Peyer's patch (tissue), 4 donors: ENCODE measurements at regions not wholly inside any gene's neighbourhood (a gene's known extent, or its start where the extent isn't known, plus 50 kb on each side); places are given as distances from the start of the nearest gene placed in this dataset.

Experiments used
- DNase-seq, 3 donors: peaks; one replicate each; pipeline ENCODE4 v3.0.0-alpha.2; 2017 to 2019
- H3K27ac ChIP-seq, 4 donors: fragments of 200-600 bp; sonication (generic); one replicate each; pipeline ENCODE4 v1.5.1; 2016 to 2019
- H3K27me3 ChIP-seq, 2 donors: fragments of 200-600 bp; sonication (generic); one replicate each; pipeline ENCODE4 v1.5.1; 2019
- H3K36me3 ChIP-seq, 3 donors: fragments of 200-600 bp; sonication (generic); one replicate each; pipeline ENCODE4 v1.5.1; 2016 to 2019
- H3K4me1 ChIP-seq, 4 donors: fragments of 200-600 bp; sonication (generic); one replicate each; pipeline ENCODE4 v1.5.1; 2016 to 2019
- H3K4me3 ChIP-seq, 4 donors: fragments of 200-600 bp; sonication (generic); 1 replicate in 3 of 4; 2 replicates in 1 of 4; pipeline ENCODE4 v1.5.1; 2016 to 2019; ENCODE audit warnings: mild to moderate bottlenecking in 1 of 4
- H3K9me3 ChIP-seq, 4 donors: fragments of 200-600 bp; sonication (generic); one replicate each; pipeline ENCODE4 v1.5.1; 2016 to 2019; ENCODE audit warnings: mild to moderate bottlenecking in 1 of 4
- POLR2A ChIP-seq, 2 donors: fragments of 450-650 bp; IDR thresholded peaks; one replicate each; pipeline ENCODE4 v1.5.1; 2017; ENCODE audit warnings: antibody characterized with exemption in 2 of 2, mild to moderate bottlenecking in 2 of 2, moderate library complexity in 2 of 2
- TF ChIP-seq, protein P1 (sequence below), 6 experiments: fragments of 450-650 bp in 4 of 6; fragments of 200-600 bp in 2 of 6; sonication (generic) in 1 of 6; IDR thresholded peaks; one replicate each; pipeline ENCODE4 v1.5.1; 2017 to 2019; ENCODE audit warnings: antibody characterized with exemption in 6 of 6, mild to moderate bottlenecking in 3 of 6, moderate library complexity in 1 of 6

DNA sequence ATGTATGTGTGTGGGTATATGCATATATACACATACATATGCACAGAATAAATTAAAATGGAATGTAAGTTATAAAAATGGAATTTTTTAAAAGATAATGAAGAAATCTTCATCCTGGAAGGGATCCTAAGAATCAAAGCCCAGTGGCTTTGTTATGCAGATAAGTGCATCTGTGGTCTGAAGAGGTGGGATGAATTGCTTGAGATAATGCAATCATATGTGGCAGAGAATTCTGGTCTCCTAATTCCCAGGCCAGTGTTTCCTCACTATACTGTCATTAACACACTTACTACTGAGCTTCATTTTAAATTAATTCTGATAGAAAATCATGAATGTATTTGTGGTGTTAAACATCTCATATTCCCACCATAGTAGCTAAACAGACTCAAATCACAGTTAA lies 86.7 kb upstream of the PRMT6 start:
- no peak for TF ChIP-seq POLR2A (IDR thresholded peaks at IDR 0.05)
- TF ChIP-seq, protein P1, sequence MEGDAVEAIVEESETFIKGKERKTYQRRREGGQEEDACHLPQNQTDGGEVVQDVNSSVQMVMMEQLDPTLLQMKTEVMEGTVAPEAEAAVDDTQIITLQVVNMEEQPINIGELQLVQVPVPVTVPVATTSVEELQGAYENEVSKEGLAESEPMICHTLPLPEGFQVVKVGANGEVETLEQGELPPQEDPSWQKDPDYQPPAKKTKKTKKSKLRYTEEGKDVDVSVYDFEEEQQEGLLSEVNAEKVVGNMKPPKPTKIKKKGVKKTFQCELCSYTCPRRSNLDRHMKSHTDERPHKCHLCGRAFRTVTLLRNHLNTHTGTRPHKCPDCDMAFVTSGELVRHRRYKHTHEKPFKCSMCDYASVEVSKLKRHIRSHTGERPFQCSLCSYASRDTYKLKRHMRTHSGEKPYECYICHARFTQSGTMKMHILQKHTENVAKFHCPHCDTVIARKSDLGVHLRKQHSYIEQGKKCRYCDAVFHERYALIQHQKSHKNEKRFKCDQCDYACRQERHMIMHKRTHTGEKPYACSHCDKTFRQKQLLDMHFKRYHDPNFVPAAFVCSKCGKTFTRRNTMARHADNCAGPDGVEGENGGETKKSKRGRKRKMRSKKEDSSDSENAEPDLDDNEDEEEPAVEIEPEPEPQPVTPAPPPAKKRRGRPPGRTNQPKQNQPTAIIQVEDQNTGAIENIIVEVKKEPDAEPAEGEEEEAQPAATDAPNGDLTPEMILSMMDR (IDR thresholded peaks at IDR 0.05) = no peak
- Histone ChIP-seq H3K4me3 (no peak overlapping the region), H3K4me1 (no peaks in the 10 kb centered on the region), H3K27me3 (no peaks in the 10 kb centered on the region), H3K27ac (no peak overlapping the region), H3K36me3 (no peaks in the 10 kb centered on the region), H3K9me3 (no peaks in the 10 kb centered on the region)
- DNase-seq = no peak

GRCh38 chr1:106972074-106972473 lies 84.4 kb upstream of the PRMT6 start:
- Histone ChIP-seq H3K27me3 (no peaks in the 10 kb centered on the region), H3K27ac (no peak overlapping the region), H3K4me3 (no peak overlapping the region), H3K9me3 (no peaks in the 10 kb centered on the region), H3K4me1 (no peaks in the 10 kb centered on the region), H3K36me3 (no peaks in the 10 kb centered on the region)
- TF ChIP-seq, protein P1 (IDR thresholded peaks at IDR 0.05) = no peak
- DNase-seq = no peak

- H3K4me3 ChIP-seq = no peak overlapping the region
- H3K27ac ChIP-seq = no peak overlapping the region
- H3K27me3 ChIP-seq = no peaks in the 10 kb centered on the region
- no peak for DNase-seq
- no peaks in the 10 kb centered on the region for H3K36me3 ChIP-seq
- H3K9me3 ChIP-seq = no peaks in the 10 kb centered on the region
- H3K4me1 ChIP-seq = no peaks in the 10 kb centered on the region
- TF ChIP-seq, protein P1 (IDR thresholded peaks at IDR 0.05) = no peak
- TF ChIP-seq POLR2A (IDR thresholded peaks at IDR 0.05) = no peak
Observed at GRCh38 chr1:106975944-106976343, 80.5 kb upstream of the PRMT6 start.

GRCh38 chr1:106978477-106979322 lies 77.8 kb upstream of the PRMT6 start:
- DNase-seq = no peak
- TF ChIP-seq, protein P1 (IDR thresholded peaks at IDR 0.05) = no peak
- TF ChIP-seq POLR2A (IDR thresholded peaks at IDR 0.05) = no peak
- Histone ChIP-seq H3K27me3 (no peaks in the 10 kb centered on the region), H3K9me3 (no peaks in the 10 kb centered on the region), H3K27ac (no peak overlapping the region), H3K4me1 (no peaks in the 10 kb centered on the region), H3K4me3 (no peak overlapping the region), H3K36me3 (no peaks in the 10 kb centered on the region)

DNA sequence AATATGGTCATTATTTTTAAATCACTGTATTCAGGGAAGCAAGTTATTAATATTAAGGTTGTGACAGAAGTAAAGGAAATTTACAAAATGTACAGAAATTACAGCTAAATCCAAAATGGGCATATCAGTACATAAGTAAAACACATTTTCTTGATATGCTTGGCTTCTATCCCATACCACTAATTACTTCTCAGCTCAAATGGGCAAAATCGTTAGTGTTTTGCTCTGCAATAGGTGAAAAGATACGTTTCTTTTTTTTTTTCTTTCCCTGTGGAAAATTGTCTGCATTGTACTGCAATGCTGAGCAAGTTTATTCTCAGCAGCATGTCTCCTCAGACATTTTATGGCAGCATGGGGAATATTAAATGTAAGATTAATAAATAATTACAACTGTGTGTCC lies 77.1 kb upstream of the PRMT6 start:
- Histone ChIP-seq H3K9me3 (no peaks in the 10 kb centered on the region), H3K27ac (no peak overlapping the region), H3K4me1 (no peaks in the 10 kb centered on the region), H3K36me3 (no peaks in the 10 kb centered on the region), H3K27me3 (no peaks in the 10 kb centered on the region), H3K4me3 (no peak overlapping the region)
- DNase-seq = no peak
- TF ChIP-seq, protein P1 (IDR thresholded peaks at IDR 0.05) = no peak
- no peak for TF ChIP-seq POLR2A (IDR thresholded peaks at IDR 0.05)
